ENCODE measurements at regions not wholly inside any gene's neighbourhood (a gene's known extent, or its start where the extent isn't known, plus 50 kb on each side); places are given as distances from the start of the nearest gene placed in this dataset.
"Not testable (repeated sequence)": the region's sequence is repeated elsewhere in the genome, so short reads cannot be mapped to it uniquely, and the experiment has no call there.

- Histone ChIP-seq H3K9ac (ENCODE audit: low read length) (no peak overlapping the region), H3K4me1 (ENCODE audit: insufficient read depth, low read length) (no peaks in the 10 kb centered on the region), H3K4me3 (ENCODE audit: low read depth in 1 of 2, low read length in 2 of 2) (no peak overlapping the region), H3K27me3 (ENCODE audit: control insufficient read depth in 1 of 2, insufficient read depth in 2 of 2, low read length in 2 of 2) (no peaks in the 10 kb centered on the region), H3K36me3 (ENCODE audit: insufficient read depth, low read length) (no peaks in the 10 kb centered on the region), H3K9me3 (ENCODE audit: low read length) (no peaks in the 10 kb centered on the region), H3K27ac (ENCODE audit: low read depth, low read length) (no peak overlapping the region)
These were observed 286.9 kb downstream of the INSIG2 start for GRCh38 chr2:118374974-118375755.

GRCh38 chr2:118372886-118373830, 284.9 kb downstream of the INSIG2 start:
- Histone ChIP-seq H3K27me3 (ENCODE audit: control insufficient read depth in 1 of 2, insufficient read depth in 2 of 2, low read length in 2 of 2) (no peaks in the 10 kb centered on the region), H3K36me3 (ENCODE audit: insufficient read depth, low read length) (no peaks in the 10 kb centered on the region), H3K4me3 (ENCODE audit: low read depth in 1 of 2, low read length in 2 of 2) (no peak overlapping the region), H3K4me1 (ENCODE audit: insufficient read depth, low read length) (no peaks in the 10 kb centered on the region), H3K9ac (ENCODE audit: low read length) (no peak overlapping the region), H3K27ac (ENCODE audit: low read depth, low read length) (no peak overlapping the region), H3K9me3 (ENCODE audit: low read length) (no peaks in the 10 kb centered on the region)

GRCh38 chr2:118371515-118371914, 283.2 kb downstream of the INSIG2 start:
- Histone ChIP-seq H3K9ac (ENCODE audit: low read length) (no peak overlapping the region), H3K4me1 (ENCODE audit: insufficient read depth, low read length) (no peaks in the 10 kb centered on the region), H3K4me3 (ENCODE audit: low read depth in 1 of 2, low read length in 2 of 2) (no peak overlapping the region), H3K27ac (ENCODE audit: low read depth, low read length) (no peak overlapping the region), H3K9me3 (ENCODE audit: low read length) (no peaks in the 10 kb centered on the region), H3K27me3 (ENCODE audit: control insufficient read depth in 1 of 2, insufficient read depth in 2 of 2, low read length in 2 of 2) (no peaks in the 10 kb centered on the region), H3K36me3 (ENCODE audit: insufficient read depth, low read length) (no peaks in the 10 kb centered on the region)

- not testable (repeated sequence) for H3K36me3 ChIP-seq (ENCODE audit: insufficient read depth, low read length); H3K27ac ChIP-seq (ENCODE audit: low read depth, low read length); H3K4me3 ChIP-seq (ENCODE audit: low read depth in 1 of 2, low read length in 2 of 2); H3K27me3 ChIP-seq (ENCODE audit: control insufficient read depth in 1 of 2, insufficient read depth in 2 of 2, low read length in 2 of 2); H3K9me3 ChIP-seq (ENCODE audit: low read length); H3K9ac ChIP-seq (ENCODE audit: low read length); H3K4me1 ChIP-seq (ENCODE audit: insufficient read depth, low read length)
These were observed 281.2 kb downstream of the INSIG2 start for GRCh38 chr2:118369521-118369920.

GRCh38 chr2:118363604-118364003, 275.3 kb downstream of the INSIG2 start:
- H3K9me3 ChIP-seq (ENCODE audit: low read length), result no peaks in the 10 kb centered on the region
- H3K4me3 ChIP-seq (ENCODE audit: low read depth in 1 of 2, low read length in 2 of 2), result no peak overlapping the region
- no peak overlapping the region for H3K27ac ChIP-seq (ENCODE audit: low read depth, low read length)
- H3K9ac ChIP-seq (ENCODE audit: low read length), result no peak overlapping the region
- H3K27me3 ChIP-seq (ENCODE audit: control insufficient read depth in 1 of 2, insufficient read depth in 2 of 2, low read length in 2 of 2), result no peaks in the 10 kb centered on the region
- no peaks in the 10 kb centered on the region for H3K36me3 ChIP-seq (ENCODE audit: insufficient read depth, low read length)
- H3K4me1 ChIP-seq (ENCODE audit: insufficient read depth, low read length), result no peaks in the 10 kb centered on the region

- Histone ChIP-seq H3K4me1 (ENCODE audit: insufficient read depth, low read length) (no peaks in the 10 kb centered on the region), H3K27me3 (ENCODE audit: control insufficient read depth in 1 of 2, insufficient read depth in 2 of 2, low read length in 2 of 2) (no peaks in the 10 kb centered on the region), H3K9me3 (ENCODE audit: low read length) (no peaks in the 10 kb centered on the region), H3K27ac (ENCODE audit: low read depth, low read length) (no peak overlapping the region), H3K9ac (ENCODE audit: low read length) (no peak overlapping the region), H3K36me3 (ENCODE audit: insufficient read depth, low read length) (no peaks in the 10 kb centered on the region), H3K4me3 (ENCODE audit: low read depth in 1 of 2, low read length in 2 of 2) (no peak overlapping the region)
These were observed 267.8 kb downstream of the INSIG2 start for GRCh38 chr2:118356051-118356450.

GRCh38 chr2:118351796-118352195, 263.5 kb downstream of the INSIG2 start:
- no peak overlapping the region for H3K9ac ChIP-seq (ENCODE audit: low read length)
- no peaks in the 10 kb centered on the region for H3K9me3 ChIP-seq (ENCODE audit: low read length)
- H3K36me3 ChIP-seq (ENCODE audit: insufficient read depth, low read length), result no peaks in the 10 kb centered on the region
- no peaks in the 10 kb centered on the region for H3K4me1 ChIP-seq (ENCODE audit: insufficient read depth, low read length)
- H3K27me3 ChIP-seq (ENCODE audit: control insufficient read depth in 1 of 2, insufficient read depth in 2 of 2, low read length in 2 of 2), result no peaks in the 10 kb centered on the region
- H3K4me3 ChIP-seq (ENCODE audit: low read depth in 1 of 2, low read length in 2 of 2), result no peak overlapping the region
- no peak overlapping the region for H3K27ac ChIP-seq (ENCODE audit: low read depth, low read length)

- no peaks in the 10 kb centered on the region for H3K9me3 ChIP-seq (ENCODE audit: low read length)
- H3K9ac ChIP-seq (ENCODE audit: low read length), result no peak overlapping the region
- no peaks in the 10 kb centered on the region for H3K36me3 ChIP-seq (ENCODE audit: insufficient read depth, low read length)
- no peaks in the 10 kb centered on the region for H3K4me1 ChIP-seq (ENCODE audit: insufficient read depth, low read length)
- H3K4me3 ChIP-seq (ENCODE audit: low read depth in 1 of 2, low read length in 2 of 2), result no peak overlapping the region
- H3K27ac ChIP-seq (ENCODE audit: low read depth, low read length), result no peak overlapping the region
- no peaks in the 10 kb centered on the region for H3K27me3 ChIP-seq (ENCODE audit: control insufficient read depth in 1 of 2, insufficient read depth in 2 of 2, low read length in 2 of 2)
These were observed 262.4 kb downstream of the INSIG2 start for GRCh38 chr2:118350621-118351020.

GRCh38 chr2:118349365-118349764, 261.1 kb downstream of the INSIG2 start:
- Histone ChIP-seq H3K4me1 (ENCODE audit: insufficient read depth, low read length) (no peaks in the 10 kb centered on the region), H3K9me3 (ENCODE audit: low read length) (no peaks in the 10 kb centered on the region), H3K9ac (ENCODE audit: low read length) (no peak overlapping the region), H3K27ac (ENCODE audit: low read depth, low read length) (no peak overlapping the region), H3K27me3 (ENCODE audit: control insufficient read depth in 1 of 2, insufficient read depth in 2 of 2, low read length in 2 of 2) (no peaks in the 10 kb centered on the region), H3K36me3 (ENCODE audit: insufficient read depth, low read length) (no peaks in the 10 kb centered on the region), H3K4me3 (ENCODE audit: low read depth in 1 of 2, low read length in 2 of 2) (no peak overlapping the region)

GRCh38 chr2:118348380-118349034, 260.2 kb downstream of the INSIG2 start:
- Histone ChIP-seq H3K4me1 (ENCODE audit: insufficient read depth, low read length) (no peaks in the 10 kb centered on the region), H3K4me3 (ENCODE audit: low read depth in 1 of 2, low read length in 2 of 2) (no peak overlapping the region), H3K36me3 (ENCODE audit: insufficient read depth, low read length) (no peaks in the 10 kb centered on the region), H3K9ac (ENCODE audit: low read length) (no peak overlapping the region), H3K27ac (ENCODE audit: low read depth, low read length) (no peak overlapping the region), H3K9me3 (ENCODE audit: low read length) (no peaks in the 10 kb centered on the region), H3K27me3 (ENCODE audit: control insufficient read depth in 1 of 2, insufficient read depth in 2 of 2, low read length in 2 of 2) (no peaks in the 10 kb centered on the region)

- H3K4me3 ChIP-seq (ENCODE audit: low read depth in 1 of 2, low read length in 2 of 2), result no peak overlapping the region
- H3K27me3 ChIP-seq (ENCODE audit: control insufficient read depth in 1 of 2, insufficient read depth in 2 of 2, low read length in 2 of 2), result no peaks in the 10 kb centered on the region
- no peaks in the 10 kb centered on the region for H3K4me1 ChIP-seq (ENCODE audit: insufficient read depth, low read length)
- H3K36me3 ChIP-seq (ENCODE audit: insufficient read depth, low read length), result no peaks in the 10 kb centered on the region
- H3K9me3 ChIP-seq (ENCODE audit: low read length), result no peaks in the 10 kb centered on the region
- H3K9ac ChIP-seq (ENCODE audit: low read length), result no peak overlapping the region
- no peak overlapping the region for H3K27ac ChIP-seq (ENCODE audit: low read depth, low read length)
These were observed 257.2 kb downstream of the INSIG2 start for GRCh38 chr2:118345465-118345864.

Measured in muscle layer of colon (tissue), 2 donors.